GM13976 (cell line): ENCODE measurements at regions not wholly inside any gene's neighbourhood (a gene's known extent, or its start where the extent isn't known, plus 50 kb on each side); places are given as distances from the start of the nearest gene placed in this dataset.

Source experiments
- DNase-seq: peaks from one replicate; pipeline ENCODE4 v3.0.0; 2012; ENCODE audit warnings: low spot score
- CTCF ChIP-seq: IDR thresholded peaks from 2 replicates; pipeline ENCODE4 v1.5.1; 2012; ENCODE audit warnings: borderline replicate concordance, mild to moderate bottlenecking; ENCODE audit not compliant: insufficient read depth; ENCODE audit errors: extremely low read depth, missing control alignments, control extremely low read depth
- in situ Hi-C: fragments of 300-500 bp; cut with MboI; formaldehyde crosslinking; loops from one replicate; pipeline ENCODE4 v1.12.0; 2022; ENCODE audit warnings: low sequenced_read_pairs, mixed read lengths, inconsistent platforms; ENCODE audit not compliant: unreplicated experiment

- no peak for DNase-seq
- no peak for TF ChIP-seq CTCF
- in situ Hi-C loops = no loop called here
These were observed 56.1 kb upstream of the NKAIN2 start for GRCh38 chr6:123747515-123747914.

GRCh38 chr6:123745895-123746294 is 57.8 kb upstream of the NKAIN2 start:
- no peak for TF ChIP-seq CTCF
- no peak for DNase-seq
- in situ Hi-C loops = no loop called here

GRCh38 chr6:123744840-123745239 is 58.8 kb upstream of the NKAIN2 start:
- no peak for DNase-seq
- TF ChIP-seq CTCF = no peak
- in situ Hi-C loops = no loop called here

- DNase-seq = no peak
- no peak for TF ChIP-seq CTCF
These were observed 61.0 kb upstream of the NKAIN2 start for GRCh38 chr6:123742626-123743025.

GRCh38 chr6:123733180-123733579 is 70.5 kb upstream of the NKAIN2 start:
- TF ChIP-seq CTCF = no peak
- in situ Hi-C loops = no loop called here
- DNase-seq = no peak

More at GRCh38 chr6:123742626-123743025, 61.0 kb upstream of the NKAIN2 start:
- in situ Hi-C loops = no loop called here

- no peak for DNase-seq
- TF ChIP-seq CTCF = no peak
- in situ Hi-C loops = no loop called here
These were observed 79.8 kb upstream of the TRDN start for GRCh38 chr6:123716506-123716905.
